IPS-NIHi7 (cell line): ENCODE measurements at regions not wholly inside any gene's neighbourhood (a gene's known extent, or its start where the extent isn't known, plus 50 kb on each side); places are given as distances from the start of the nearest gene placed in this dataset.
"Not testable (repeated sequence)": the region's sequence is repeated elsewhere in the genome, so short reads cannot be mapped to it uniquely, and the experiment has no call there.

Experiments used
- DNase-seq: peaks from one replicate; pipeline ENCODE4 v3.0.0; 2012; ENCODE audit warnings: mixed read lengths; ENCODE audit errors: extremely low spot score

GRCh38 chr6:80638213-80639055, 532.0 kb downstream of the BCKDHB start:
- DNase-seq, result peak; percentile 60

- DNase-seq, result no peak
Measured at GRCh38 chr6:80637312-80637711, 530.8 kb downstream of the BCKDHB start.

- DNase-seq, result no peak
Measured at GRCh38 chr6:80636689-80637088, 530.2 kb downstream of the BCKDHB start.

- no peak for DNase-seq
Measured at GRCh38 chr6:80633412-80633811, 526.9 kb downstream of the BCKDHB start.

GRCh38 chr6:80625405-80625804, 518.9 kb downstream of the BCKDHB start:
- no peak for DNase-seq

GRCh38 chr6:80623066-80623815, 516.8 kb downstream of the BCKDHB start:
- no peak for DNase-seq

- no peak for DNase-seq
Measured at GRCh38 chr6:80622641-80623040, 516.2 kb downstream of the BCKDHB start.

GRCh38 chr6:80618953-80619352, 512.5 kb downstream of the BCKDHB start:
- no peak for DNase-seq

- no peak for DNase-seq
Measured at GRCh38 chr6:80610846-80611245, 504.4 kb downstream of the BCKDHB start.

GRCh38 chr6:80608881-80609280, 502.4 kb downstream of the BCKDHB start:
- no peak for DNase-seq

- DNase-seq, result peak; percentile 56
Measured at GRCh38 chr6:80607811-80608391, 501.4 kb downstream of the BCKDHB start.

- DNase-seq, result peak; percentile 16
Measured at GRCh38 chr6:80605165-80605989, 498.9 kb downstream of the BCKDHB start.

- DNase-seq, result no peak
Measured at GRCh38 chr6:80603679-80604078, 497.2 kb downstream of the BCKDHB start.

GRCh38 chr6:80594461-80594860, 488.0 kb downstream of the BCKDHB start:
- DNase-seq, result no peak

- no peak for DNase-seq
Measured at GRCh38 chr6:80592436-80592835, 486.0 kb downstream of the BCKDHB start.

GRCh38 chr6:80586242-80586641, 479.8 kb downstream of the BCKDHB start:
- DNase-seq, result no peak

GRCh38 chr6:80579391-80580023, 473.0 kb downstream of the BCKDHB start:
- DNase-seq, result no peak

- not testable (repeated sequence) for DNase-seq
Measured at GRCh38 chr6:80573320-80573719, 466.8 kb downstream of the BCKDHB start.

- DNase-seq, result no peak
Measured at GRCh38 chr6:80566361-80566760, 459.9 kb downstream of the BCKDHB start.

- DNase-seq, result no peak
Measured at GRCh38 chr6:80553071-80553740, 446.7 kb downstream of the BCKDHB start.

- no peak for DNase-seq
Measured at GRCh38 chr6:80550748-80551147, 444.3 kb downstream of the BCKDHB start.
